Common myeloid progenitor, CD34-positive (primary cell): ENCODE measurements at regions not wholly inside any gene's neighbourhood (a gene's known extent, or its start where the extent isn't known, plus 50 kb on each side); places are given as distances from the start of the nearest gene placed in this dataset.

Experiments
- CTCF ChIA-PET: fragments of 350-600 bp; sonication (Branson Sonifier 250); formaldehyde crosslinking; loops from one replicate; lab custom pipeline; 2021; ENCODE audit warnings: antibody characterized with exemption; lab: Charles Lee
- POLR2A ChIA-PET: fragments of 350-600 bp; sonication (Branson Sonifier 250); formaldehyde crosslinking; loops from one replicate; lab custom pipeline; 2021; ENCODE audit warnings: antibody characterized with exemption; lab: Charles Lee
- DNase-seq, 3 donors: peaks; one replicate each; pipeline versions ENCODE4 v3.0.0 to v3.0.0-alpha.2; 2013
- H3K27ac ChIP-seq, 2 experiments: 1 replicate in 1 of 2; 2 replicates in 1 of 2; pipeline ENCODE4 v1.7.0; 2013; ENCODE audit warnings: inconsistent platforms in 2 of 2, low read length in 2 of 2, mild to moderate bottlenecking in 2 of 2, low read depth in 1 of 2, moderate library complexity in 1 of 2; ENCODE audit not compliant: severe bottlenecking in 2 of 2, insufficient read depth in 1 of 2, poor library complexity in 1 of 2
- H3K27me3 ChIP-seq, 5 experiments: replicated peaks in 2 of 5; 1 replicate in 3 of 5; 2 replicates in 2 of 5; pipeline versions ENCODE4 v1.6.1 to v1.7.0; 2013; ENCODE audit warnings: low read length in 4 of 5, mild to moderate bottlenecking in 2 of 5, moderate library complexity in 2 of 5, inconsistent platforms in 1 of 5; ENCODE audit not compliant: insufficient read depth in 5 of 5, control insufficient read depth in 4 of 5
- H3K36me3 ChIP-seq, 4 experiments: 1 replicate in 2 of 4; 2 replicates in 2 of 4; pipeline versions ENCODE4 v1.6.1 to v1.7.0; 2013; ENCODE audit warnings: low read length in 3 of 4, control low read depth in 1 of 4, mild to moderate bottlenecking in 1 of 4; ENCODE audit not compliant: control insufficient read depth in 4 of 4, insufficient read depth in 4 of 4
- H3K4me1 ChIP-seq, 4 experiments: 1 replicate in 3 of 4; 2 replicates in 1 of 4; pipeline versions ENCODE4 v1.6.1 to v1.7.1; 2013; ENCODE audit warnings: low read length in 3 of 4, mild to moderate bottlenecking in 3 of 4, control low read depth in 1 of 4, inconsistent platforms in 1 of 4, moderate library complexity in 1 of 4; ENCODE audit not compliant: control insufficient read depth in 4 of 4, insufficient read depth in 4 of 4; ENCODE audit errors: control extremely low read depth in 1 of 4
- H3K4me3 ChIP-seq, 7 experiments: 1 replicate in 4 of 7; 2 replicates in 3 of 7; pipeline versions ENCODE4 v1.5.1 to v1.7.0; 2013; ENCODE audit warnings: mild to moderate bottlenecking in 7 of 7, low read length in 6 of 7, moderate library complexity in 6 of 7, inconsistent platforms in 2 of 7, low read depth in 2 of 7, control low read depth in 1 of 7; ENCODE audit not compliant: insufficient read depth in 4 of 7, control insufficient read depth in 1 of 7; ENCODE audit errors: extremely low read depth in 1 of 7
- H3K9me3 ChIP-seq, 5 experiments: 1 replicate in 4 of 5; 2 replicates in 1 of 5; pipeline versions ENCODE4 v1.6.1 to v1.7.1; 2013; ENCODE audit warnings: low read length in 4 of 5, mild to moderate bottlenecking in 2 of 5, inconsistent platforms in 1 of 5, low read depth in 1 of 5, moderate library complexity in 1 of 5; ENCODE audit not compliant: control insufficient read depth in 4 of 5, insufficient read depth in 2 of 5; ENCODE audit errors: control extremely low read depth in 1 of 5
- WGBS: methylation state at CpG from one replicate; pipeline ENCODE4 v1.1.5; 2013; ENCODE audit not compliant: insufficient coverage; 5-methylcytosine and 5-hydroxymethylcytosine counted together

DNA sequence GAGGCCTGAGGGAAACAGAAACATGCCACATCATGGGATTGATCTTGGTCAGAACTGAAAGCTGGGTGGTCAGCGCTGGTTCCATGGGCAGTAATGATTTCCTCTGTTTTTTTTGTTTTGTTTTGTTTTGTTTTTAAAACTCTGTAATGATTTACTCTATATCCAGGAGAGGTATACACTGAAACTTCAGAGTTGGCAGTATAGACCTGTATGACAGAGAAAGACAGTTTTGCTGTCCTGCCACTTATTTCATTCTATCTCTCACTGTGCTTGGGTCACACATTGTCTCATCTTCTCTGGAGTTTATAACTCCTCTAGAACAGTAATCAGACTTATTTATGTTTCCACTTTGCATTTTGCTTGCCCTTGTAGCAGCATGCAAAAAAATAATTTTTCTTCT, 105.1 kb upstream of the SLITRK1 start:
- H3K27ac ChIP-seq, result no peak overlapping the region
- DNase-seq, result no peak
- CTCF ChIA-PET, result no interaction called here
- H3K36me3 ChIP-seq, result no peaks in the 10 kb centered on the region
- POLR2A ChIA-PET, result no interaction called here
- no peak overlapping the region for H3K4me3 ChIP-seq
- H3K9me3 ChIP-seq, result peaks cover 0 to 2% (median 0%) of the 10 kb centered on the region in 5 experiments
- H3K27me3 ChIP-seq, result no peaks in the 10 kb centered on the region
- WGBS, result 83% methylated on average over 1 of the region's 1 CpG
- H3K4me1 ChIP-seq, result no peaks in the 10 kb centered on the region

DNA sequence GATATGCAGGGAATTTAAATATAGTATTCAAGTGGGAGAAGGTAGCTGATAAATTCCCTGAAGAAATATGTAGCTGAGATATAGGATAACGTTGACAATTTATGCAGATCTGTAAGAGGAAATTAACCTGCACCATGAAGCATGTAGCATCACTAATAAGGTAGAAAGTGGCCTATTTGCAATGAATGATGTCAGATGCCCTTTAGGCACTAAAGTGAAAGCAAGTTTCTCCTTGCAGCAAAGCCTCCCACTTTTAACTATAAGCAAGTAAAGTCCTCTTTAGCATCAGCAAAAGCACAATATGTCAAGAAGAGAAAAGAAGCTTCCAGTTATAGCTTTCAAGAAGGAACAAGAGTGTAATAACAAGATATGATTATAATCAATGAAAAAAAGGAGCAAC, 102.5 kb upstream of the SLITRK1 start:
- Histone ChIP-seq H3K9me3 (peaks cover 0 to 2% (median 0%) of the 10 kb centered on the region in 5 experiments), H3K36me3 (no peaks in the 10 kb centered on the region), H3K4me1 (no peaks in the 10 kb centered on the region), H3K27me3 (no peaks in the 10 kb centered on the region), H3K27ac (no peak overlapping the region), H3K4me3 (no peak overlapping the region)
- CTCF ChIA-PET, result no interaction called here
- WGBS, result 100% methylated on average over 1 of the region's 1 CpG
- no peak for DNase-seq
- POLR2A ChIA-PET, result no interaction called here

GRCh38 chr13:83980331-83980730, 98.1 kb upstream of the SLITRK1 start:
- ChIA-PET POLR2A (interaction anchor here (0.6 kb wide), 1 partner anchor 218 kb away, joined by 3 read pairs; no protein-coding TSS in a partner anchor), CTCF (no interaction called here)
- DNase-seq, result no peak
- H3K27ac ChIP-seq, result no peak overlapping the region
- H3K27me3 ChIP-seq, result no peaks in the 10 kb centered on the region
- no peak overlapping the region for H3K4me3 ChIP-seq
- no peaks in the 10 kb centered on the region for H3K36me3 ChIP-seq
- H3K4me1 ChIP-seq, result peaks cover 3 to 11% (median 8%) of the 10 kb centered on the region in 4 experiments
- peaks cover 0 to 2% (median 0%) of the 10 kb centered on the region in 5 experiments for H3K9me3 ChIP-seq
- WGBS, result 100% methylated on average over 2 of the region's 5 CpGs

DNA sequence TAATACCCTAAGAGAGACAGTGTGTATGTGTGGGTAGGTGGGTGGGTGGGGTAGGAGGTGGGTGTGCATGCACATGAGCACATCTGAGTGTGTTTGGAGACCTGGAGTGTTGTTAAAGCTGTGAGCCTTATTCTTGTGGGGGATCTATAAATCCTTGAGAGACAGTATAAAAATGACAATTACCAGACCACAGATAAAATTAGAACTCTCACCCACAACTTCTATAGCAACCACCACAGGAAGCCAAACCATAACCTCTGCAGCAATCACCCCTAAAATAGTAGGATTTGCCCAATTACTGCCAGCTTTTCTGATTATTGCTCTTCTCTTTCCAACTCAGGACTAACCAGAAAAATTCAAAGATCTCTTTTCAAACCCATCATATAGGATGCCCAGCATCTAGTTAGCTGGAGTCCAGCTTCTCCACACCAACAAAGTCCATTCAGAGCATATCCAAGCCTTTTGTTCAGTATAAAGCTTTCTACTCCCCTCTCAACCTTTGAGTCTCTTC, 93.4 kb upstream of the SLITRK1 start:
- peaks cover 5 to 17% (median 11%) of the 10 kb centered on the region in 4 experiments for H3K4me1 ChIP-seq
- CTCF ChIA-PET, result no interaction called here
- peak overlapping the region in 1 of 7 experiments; percentile 24 for H3K4me3 ChIP-seq
- POLR2A ChIA-PET, result no interaction called here
- H3K9me3 ChIP-seq, result no peaks in the 10 kb centered on the region
- no peak overlapping the region for H3K27ac ChIP-seq
- H3K36me3 ChIP-seq, result no peaks in the 10 kb centered on the region
- no peaks in the 10 kb centered on the region for H3K27me3 ChIP-seq
- peak in 2 of 3 donors; percentile 51 to 53 for DNase-seq

GRCh38 chr13:83958531-83958930, 76.3 kb upstream of the SLITRK1 start:
- CTCF ChIA-PET, result no interaction called here
- H3K4me1 ChIP-seq, result no peaks in the 10 kb centered on the region
- POLR2A ChIA-PET, result no interaction called here
- no peak overlapping the region for H3K27ac ChIP-seq
- H3K27me3 ChIP-seq, result no peaks in the 10 kb centered on the region
- no peak for DNase-seq
- H3K36me3 ChIP-seq, result no peaks in the 10 kb centered on the region
- H3K9me3 ChIP-seq, result no peaks in the 10 kb centered on the region
- no peak overlapping the region for H3K4me3 ChIP-seq
- 80% methylated on average over 1 of the region's 1 CpG for WGBS

- ChIA-PET CTCF (no interaction called here), POLR2A (no interaction called here)
- H3K27me3 ChIP-seq, result no peaks in the 10 kb centered on the region
- H3K36me3 ChIP-seq, result no peaks in the 10 kb centered on the region
- no peaks in the 10 kb centered on the region for H3K9me3 ChIP-seq
- no peak overlapping the region for H3K4me3 ChIP-seq
- DNase-seq, result no peak
- WGBS, result 100% methylated on average over 3 of the region's 3 CpGs
- H3K4me1 ChIP-seq, result no peaks in the 10 kb centered on the region
- no peak overlapping the region for H3K27ac ChIP-seq
These were observed 72.7 kb upstream of the SLITRK1 start for GRCh38 chr13:83955011-83955410.

GRCh38 chr13:83953916-83954315, 71.6 kb upstream of the SLITRK1 start:
- Histone ChIP-seq H3K27me3 (no peaks in the 10 kb centered on the region), H3K36me3 (no peaks in the 10 kb centered on the region), H3K9me3 (no peaks in the 10 kb centered on the region), H3K4me3 (no peak overlapping the region), H3K4me1 (no peaks in the 10 kb centered on the region), H3K27ac (no peak overlapping the region)
- POLR2A ChIA-PET, result interaction anchor here (0.6 kb wide), 1 partner anchor 43 kb away, joined by 3 read pairs; no protein-coding TSS in a partner anchor
- no CpG with 5 or more reads among the region's 2 CpGs for WGBS
- DNase-seq, result no peak
- CTCF ChIA-PET, result no interaction called here
